PC-9 (cell line): ENCODE measurements at regions not wholly inside any gene's neighbourhood (a gene's known extent, or its start where the extent isn't known, plus 50 kb on each side); places are given as distances from the start of the nearest gene placed in this dataset.

Experiments
- EZH2 ChIP-seq: fragments of 200-600 bp; sonication (generic); IDR thresholded peaks from 2 replicates; pipeline ENCODE4 v1.8.0; 2017; ENCODE audit warnings: antibody characterized with exemption, low read depth
- TF ChIP-seq, protein P1 (sequence below): fragments of 200-600 bp; sonication (generic); conservative IDR thresholded peaks from 2 replicates; pipeline ENCODE4 v1.6.1; 2017; ENCODE audit warnings: mixed run types, antibody characterized with exemption, mild to moderate bottlenecking, moderate library complexity

DNA sequence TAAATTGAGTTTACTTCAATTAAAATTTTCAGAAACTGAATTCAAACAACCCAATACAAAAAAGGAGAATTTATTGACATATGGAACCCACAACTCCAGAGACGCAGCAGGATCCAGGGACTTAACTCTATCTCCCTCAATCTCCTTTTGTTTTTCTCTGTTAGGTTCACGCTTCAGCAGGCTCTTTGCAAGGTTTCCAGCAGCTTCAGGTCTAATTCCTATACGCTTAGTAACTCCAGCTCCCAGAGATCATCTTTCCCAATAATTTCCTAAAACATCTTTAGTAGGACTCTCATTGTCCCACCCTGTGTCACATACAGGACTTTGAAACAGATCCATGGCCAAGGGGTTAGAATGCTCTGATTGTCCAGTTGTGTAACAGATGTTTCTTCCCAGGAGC, 175.2 kb downstream of the RMST start:
- TF ChIP-seq, protein P1, sequence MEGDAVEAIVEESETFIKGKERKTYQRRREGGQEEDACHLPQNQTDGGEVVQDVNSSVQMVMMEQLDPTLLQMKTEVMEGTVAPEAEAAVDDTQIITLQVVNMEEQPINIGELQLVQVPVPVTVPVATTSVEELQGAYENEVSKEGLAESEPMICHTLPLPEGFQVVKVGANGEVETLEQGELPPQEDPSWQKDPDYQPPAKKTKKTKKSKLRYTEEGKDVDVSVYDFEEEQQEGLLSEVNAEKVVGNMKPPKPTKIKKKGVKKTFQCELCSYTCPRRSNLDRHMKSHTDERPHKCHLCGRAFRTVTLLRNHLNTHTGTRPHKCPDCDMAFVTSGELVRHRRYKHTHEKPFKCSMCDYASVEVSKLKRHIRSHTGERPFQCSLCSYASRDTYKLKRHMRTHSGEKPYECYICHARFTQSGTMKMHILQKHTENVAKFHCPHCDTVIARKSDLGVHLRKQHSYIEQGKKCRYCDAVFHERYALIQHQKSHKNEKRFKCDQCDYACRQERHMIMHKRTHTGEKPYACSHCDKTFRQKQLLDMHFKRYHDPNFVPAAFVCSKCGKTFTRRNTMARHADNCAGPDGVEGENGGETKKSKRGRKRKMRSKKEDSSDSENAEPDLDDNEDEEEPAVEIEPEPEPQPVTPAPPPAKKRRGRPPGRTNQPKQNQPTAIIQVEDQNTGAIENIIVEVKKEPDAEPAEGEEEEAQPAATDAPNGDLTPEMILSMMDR: no peak
- TF ChIP-seq EZH2: no peak
